Activated B cell treated with CpG ODN at 0.5 μM for 24 hours (primary cell): ENCODE measurements at regions not wholly inside any gene's neighbourhood (a gene's known extent, or its start where the extent isn't known, plus 50 kb on each side); places are given as distances from the start of the nearest gene placed in this dataset.

Source experiments
- ATAC-seq: fragments of 200-7000 bp; cut with Tn5 transposase; one replicate; pipeline ENCODE4 v1.10.0; 2021; ENCODE audit warnings: low read depth, mild to moderate bottlenecking, moderate library complexity
- CTCF ChIA-PET: fragments of 350-600 bp; sonication (Branson Sonifier 250); formaldehyde crosslinking; loops from one replicate; lab custom pipeline; 2021; ENCODE audit warnings: antibody characterized with exemption; lab: Charles Lee
- POLR2A ChIA-PET: fragments of 350-600 bp; sonication (Branson Sonifier 250); formaldehyde crosslinking; loops from one replicate; lab custom pipeline; 2021; ENCODE audit warnings: antibody characterized with exemption; lab: Charles Lee
- DNase-seq: peaks from one replicate; pipeline ENCODE4 v3.0.0; 2022
- H3K27ac Mint-ChIP-seq: one replicate; pipeline ENCODE4 v1.8.0; 2020; ENCODE audit warnings: mixed read lengths
- H3K27me3 Mint-ChIP-seq: one replicate; pipeline ENCODE4 v1.8.0; 2021; ENCODE audit warnings: mixed read lengths
- H3K36me3 Mint-ChIP-seq: one replicate; pipeline ENCODE4 v1.8.0; 2021; ENCODE audit warnings: low read depth, mixed read lengths
- H3K4me1 Mint-ChIP-seq: one replicate; pipeline ENCODE4 v1.8.0; 2021; ENCODE audit warnings: mixed read lengths
- H3K4me3 Mint-ChIP-seq: one replicate; pipeline ENCODE4 v1.8.0; 2020; ENCODE audit warnings: mild to moderate bottlenecking, mixed read lengths
- H3K9me3 Mint-ChIP-seq: one replicate; pipeline ENCODE4 v1.8.0; 2020; ENCODE audit warnings: mixed read lengths
- CTCF ChIP-seq: fragments of 200-600 bp; IDR thresholded peaks from one replicate; pipeline ENCODE4 v1.8.0; 2022; ENCODE audit warnings: antibody characterized with exemption, mild to moderate bottlenecking
- intact Hi-C: fragments of 100-400 bp; cut with micrococcal nuclease; formaldehyde crosslinking; loops from one replicate; pipeline ENCODE4 v1.15.1; 2024

- no peak for TF ChIP-seq CTCF
- Mint-ChIP-seq H3K27me3 (no peaks in the 10 kb centered on the region), H3K4me3 (no peak overlapping the region), H3K27ac (no peak overlapping the region), H3K9me3 (peaks cover 31% of the 10 kb centered on the region), H3K4me1 (no peaks in the 10 kb centered on the region), H3K36me3 (peaks cover 17% of the 10 kb centered on the region)
- ATAC-seq (no peak), DNase-seq (no peak)
- intact Hi-C loops, result no loop called here
- CTCF ChIA-PET, result no interaction called here
- POLR2A ChIA-PET, result no interaction called here
Measured at GRCh38 chr1:219342836-219343235, 169.2 kb downstream of the LYPLAL1 start.

- TF ChIP-seq CTCF, result no peak
- Mint-ChIP-seq H3K36me3 (peaks cover 6% of the 10 kb centered on the region), H3K4me3 (no peak overlapping the region), H3K9me3 (peaks cover 19% of the 10 kb centered on the region), H3K27me3 (no peaks in the 10 kb centered on the region), H3K4me1 (no peaks in the 10 kb centered on the region), H3K27ac (no peak overlapping the region)
- no peak for ATAC-seq
- CTCF ChIA-PET, result no interaction called here
- POLR2A ChIA-PET, result no interaction called here
- no peak for DNase-seq
- intact Hi-C loops, result no loop called here
Measured at GRCh38 chr1:219340796-219341195, 167.1 kb downstream of the LYPLAL1 start.

GRCh38 chr1:219339466-219339865 is 165.8 kb downstream of the LYPLAL1 start:
- no peak for ATAC-seq
- H3K9me3 Mint-ChIP-seq, result peaks cover 9% of the 10 kb centered on the region
- ChIA-PET CTCF (no interaction called here), POLR2A (no interaction called here)
- H3K27ac Mint-ChIP-seq, result no peak overlapping the region
- H3K36me3 Mint-ChIP-seq, result no peaks in the 10 kb centered on the region
- TF ChIP-seq CTCF, result no peak
- H3K4me3 Mint-ChIP-seq, result no peak overlapping the region
- no peaks in the 10 kb centered on the region for H3K4me1 Mint-ChIP-seq
- no peaks in the 10 kb centered on the region for H3K27me3 Mint-ChIP-seq
- DNase-seq, result no peak
- intact Hi-C loops, result no loop called here

- ChIA-PET CTCF (no interaction called here), POLR2A (no interaction called here)
- no peaks in the 10 kb centered on the region for H3K27me3 Mint-ChIP-seq
- no peaks in the 10 kb centered on the region for H3K4me1 Mint-ChIP-seq
- intact Hi-C loops, result no loop called here
- H3K36me3 Mint-ChIP-seq, result no peaks in the 10 kb centered on the region
- TF ChIP-seq CTCF, result no peak
- H3K27ac Mint-ChIP-seq, result no peak overlapping the region
- ATAC-seq (no peak), DNase-seq (no peak)
- no peaks in the 10 kb centered on the region for H3K9me3 Mint-ChIP-seq
- no peak overlapping the region for H3K4me3 Mint-ChIP-seq
Measured at GRCh38 chr1:219337588-219337987, 163.9 kb downstream of the LYPLAL1 start.

GRCh38 chr1:219333626-219334025 is 159.9 kb downstream of the LYPLAL1 start:
- ATAC-seq, result no peak
- no peak for DNase-seq
- ChIA-PET CTCF (no interaction called here), POLR2A (no interaction called here)
- Mint-ChIP-seq H3K27me3 (no peaks in the 10 kb centered on the region), H3K9me3 (no peaks in the 10 kb centered on the region), H3K4me1 (no peaks in the 10 kb centered on the region), H3K36me3 (no peaks in the 10 kb centered on the region), H3K4me3 (no peak overlapping the region), H3K27ac (no peak overlapping the region)
- intact Hi-C loops, result no loop called here
- TF ChIP-seq CTCF, result no peak
